ENCODE measurements at regions not wholly inside any gene's neighbourhood (a gene's known extent, or its start where the extent isn't known, plus 50 kb on each side); places are given as distances from the start of the nearest gene placed in this dataset.

GRCh38 chr1:14421977-14422609 lies 176.4 kb upstream of the KAZN start:
- TF ChIP-seq TCF12 (IDR thresholded peaks at IDR 0.05; ENCODE audit: low read depth) (no peak), REST (IDR thresholded peaks at IDR 0.05; ENCODE audit: low read depth) (no peak), TEAD4 (IDR thresholded peaks at IDR 0.05) (no peak), RAD21 (IDR thresholded peaks at IDR 0.05; ENCODE audit: low read depth) (no peak), TAF1 (IDR thresholded peaks at IDR 0.05; ENCODE audit: low read depth) (no peak), NFIC (IDR thresholded peaks at IDR 0.05) (no peak), USF1 (IDR thresholded peaks at IDR 0.05) (no peak), MAX (IDR thresholded peaks at IDR 0.05) (no peak), ZBTB7A (IDR thresholded peaks at IDR 0.05; ENCODE audit: low read depth) (no peak), EGR1 (IDR thresholded peaks at IDR 0.05) (no peak), EP300 (IDR thresholded peaks at IDR 0.05; ENCODE audit: borderline replicate concordance) (no peak), FOXM1 (IDR thresholded peaks at IDR 0.05; ENCODE audit: borderline replicate concordance, low read depth) (no peak), CREB1 (IDR thresholded peaks at IDR 0.05; ENCODE audit: low read depth) (no peak), CEBPB (IDR thresholded peaks at IDR 0.05) (no peak)

- TF ChIP-seq EGR1 (IDR thresholded peaks at IDR 0.05) (no peak), USF1 (IDR thresholded peaks at IDR 0.05) (no peak), YY1 (IDR thresholded peaks at IDR 0.05; ENCODE audit: low read depth) (no peak), CEBPB (IDR thresholded peaks at IDR 0.05) (no peak), NFIC (IDR thresholded peaks at IDR 0.05) (no peak), FOXM1 (IDR thresholded peaks at IDR 0.05; ENCODE audit: borderline replicate concordance, low read depth) (no peak), TAF1 (IDR thresholded peaks at IDR 0.05; ENCODE audit: low read depth) (no peak), REST (IDR thresholded peaks at IDR 0.05; ENCODE audit: low read depth) (no peak)
Measured at GRCh38 chr1:14424325-14425002, 174.0 kb upstream of the KAZN start.

- TF ChIP-seq TCF12 (IDR thresholded peaks at IDR 0.05; ENCODE audit: low read depth) (no peak), FOXM1 (IDR thresholded peaks at IDR 0.05; ENCODE audit: borderline replicate concordance, low read depth) (no peak), EGR1 (IDR thresholded peaks at IDR 0.05) (no peak), TAF1 (IDR thresholded peaks at IDR 0.05; ENCODE audit: low read depth) (no peak), CEBPB (IDR thresholded peaks at IDR 0.05) (no peak), TEAD4 (IDR thresholded peaks at IDR 0.05) (no peak), ZBTB7A (IDR thresholded peaks at IDR 0.05; ENCODE audit: low read depth) (no peak), REST (IDR thresholded peaks at IDR 0.05; ENCODE audit: low read depth) (no peak), USF1 (IDR thresholded peaks at IDR 0.05) (no peak), EP300 (IDR thresholded peaks at IDR 0.05; ENCODE audit: borderline replicate concordance) (no peak), RAD21 (IDR thresholded peaks at IDR 0.05; ENCODE audit: low read depth) (no peak), MAX (IDR thresholded peaks at IDR 0.05) (no peak), YY1 (IDR thresholded peaks at IDR 0.05; ENCODE audit: low read depth) (no peak), NFIC (IDR thresholded peaks at IDR 0.05) (no peak), CREB1 (IDR thresholded peaks at IDR 0.05; ENCODE audit: low read depth) (no peak)
Measured at GRCh38 chr1:14426854-14427253, 171.6 kb upstream of the KAZN start.
